ENCODE measurements at regions not wholly inside any gene's neighbourhood (a gene's known extent, or its start where the extent isn't known, plus 50 kb on each side); places are given as distances from the start of the nearest gene placed in this dataset.

GRCh38 chr3:71902258-71903111 lies 117.5 kb upstream of the PROK2 start:
- no peak for TF ChIP-seq CTCF (IDR thresholded peaks at IDR 0.05; ENCODE audit: low read length)
- TF ChIP-seq EZH2 (optimal IDR thresholded peaks at IDR 0.05; ENCODE audit: low read depth, low read length), result no peak
- TF ChIP-seq EZH2phosphoT487 (IDR thresholded peaks at IDR 0.05; ENCODE audit: low read length), result no peak
